Mucosa of rectum (tissue), 2 donors: ENCODE measurements at regions not wholly inside any gene's neighbourhood (a gene's known extent, or its start where the extent isn't known, plus 50 kb on each side); places are given as distances from the start of the nearest gene placed in this dataset.

Source experiments
- H3K27ac ChIP-seq, 2 donors: one replicate each; pipeline ENCODE4 v1.7.0; 2013; ENCODE audit warnings: inconsistent platforms in 2 of 2, low read depth in 2 of 2, low read length in 2 of 2
- H3K27me3 ChIP-seq, 2 donors: one replicate each; pipeline ENCODE4 v1.7.0; 2013; ENCODE audit warnings: low read length in 2 of 2; ENCODE audit not compliant: control insufficient read depth in 2 of 2, insufficient read depth in 2 of 2
- H3K36me3 ChIP-seq, 2 donors: one replicate each; pipeline ENCODE4 v1.7.0; 2013; ENCODE audit warnings: low read length in 2 of 2; ENCODE audit not compliant: control insufficient read depth in 2 of 2, insufficient read depth in 2 of 2
- H3K4me1 ChIP-seq, 2 donors: one replicate each; pipeline ENCODE4 v1.7.0; 2013; ENCODE audit warnings: low read length in 2 of 2, mild to moderate bottlenecking in 1 of 2; ENCODE audit not compliant: control insufficient read depth in 2 of 2, insufficient read depth in 2 of 2
- H3K4me3 ChIP-seq, 2 donors: one replicate each; pipeline ENCODE4 v1.7.0; 2013; ENCODE audit warnings: low read length in 2 of 2
- H3K9ac ChIP-seq, 2 donors: one replicate each; pipeline ENCODE4 v1.7.0; 2013; ENCODE audit warnings: low read length in 2 of 2, low read depth in 1 of 2, mild to moderate bottlenecking in 1 of 2
- H3K9me3 ChIP-seq, 2 donors: one replicate each; pipeline ENCODE4 v1.7.0; 2013; ENCODE audit warnings: low read length in 2 of 2; ENCODE audit not compliant: control insufficient read depth in 2 of 2
- donor health status: healthy.
- donor health status: Normal muscosa, but diverticular disease.

DNA sequence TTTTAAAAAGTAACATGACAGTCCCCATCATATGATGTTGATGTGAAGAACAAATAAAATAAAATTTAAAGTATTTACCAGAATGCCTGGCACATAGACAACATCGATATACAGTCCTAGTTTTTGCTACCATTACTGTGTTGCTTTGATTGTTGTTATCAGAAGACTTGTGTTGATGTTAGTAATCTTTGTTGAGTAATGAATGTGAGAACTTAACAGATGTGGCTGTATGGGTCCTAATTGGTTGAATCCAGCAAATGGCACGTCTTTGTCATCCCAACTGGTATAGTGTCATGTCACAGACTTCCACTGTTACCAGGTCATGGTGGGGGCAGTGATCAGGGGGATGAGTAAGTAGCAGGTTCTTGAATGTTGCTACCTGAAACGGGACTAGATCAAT is 1151.4 kb upstream of the CDH8 start:
- H3K27ac ChIP-seq: no peak overlapping the region
- H3K4me3 ChIP-seq: no peak overlapping the region
- no peaks in the 10 kb centered on the region for H3K9me3 ChIP-seq
- H3K27me3 ChIP-seq: no peaks in the 10 kb centered on the region
- H3K9ac ChIP-seq: no peak overlapping the region
- H3K36me3 ChIP-seq: no peaks in the 10 kb centered on the region
- peaks cover 0 to 3% of the 10 kb centered on the region in 2 donors for H3K4me1 ChIP-seq

DNA sequence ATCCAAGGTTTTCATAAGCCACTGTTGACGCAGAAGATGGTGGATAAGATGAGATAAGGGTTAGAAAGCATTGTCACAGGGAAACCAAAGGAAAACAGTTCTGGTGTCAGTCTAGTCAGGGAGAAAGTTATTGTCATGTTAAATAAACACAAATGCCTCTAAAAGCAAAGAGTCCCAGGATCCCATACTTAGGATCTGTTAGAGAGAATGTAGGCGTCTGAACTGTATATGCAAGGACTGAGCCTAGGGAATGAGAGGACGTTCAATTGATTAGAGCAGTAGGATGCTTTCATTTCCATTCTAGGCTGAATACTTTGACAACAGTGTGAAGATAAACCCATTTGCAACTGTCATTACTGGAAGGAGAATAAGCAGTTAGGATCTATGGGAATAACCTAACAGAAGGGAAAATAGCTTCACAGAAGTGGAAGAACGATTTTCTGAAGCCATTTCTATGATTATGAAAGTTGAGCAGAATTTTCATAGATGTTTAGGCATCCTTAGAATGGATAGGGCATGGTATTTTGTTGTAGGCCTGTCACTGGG is 1149.1 kb upstream of the CDH8 start:
- Histone ChIP-seq H3K36me3 (no peaks in the 10 kb centered on the region), H3K9ac (no peak overlapping the region)

DNA sequence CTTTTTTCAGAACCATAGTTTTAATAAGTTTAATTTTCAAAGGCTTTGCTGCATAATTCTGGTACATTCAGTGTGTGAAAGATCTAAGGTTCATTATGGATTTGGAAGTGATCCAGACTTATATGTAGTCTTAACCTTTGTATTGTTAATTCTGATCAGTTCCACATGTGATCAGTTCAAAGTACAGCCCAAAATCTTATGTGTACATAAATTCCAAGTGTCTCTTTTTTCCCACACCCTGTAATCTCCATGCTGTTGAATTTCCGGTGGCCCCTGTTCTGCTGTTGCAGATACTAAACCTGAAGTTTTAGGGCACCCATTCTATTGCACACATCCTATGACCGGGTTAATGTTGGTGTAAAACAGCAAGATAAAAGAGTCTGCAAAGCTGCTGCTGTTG is 1147.5 kb upstream of the CDH8 start:
- Histone ChIP-seq H3K4me3 (no peak overlapping the region), H3K36me3 (no peaks in the 10 kb centered on the region), H3K27me3 (no peaks in the 10 kb centered on the region), H3K9me3 (no peaks in the 10 kb centered on the region), H3K9ac (no peak overlapping the region), H3K4me1 (peaks cover 0 to 2% of the 10 kb centered on the region in 2 donors), H3K27ac (no peak overlapping the region)

More for the DNA sequence above, 1149.1 kb upstream of the CDH8 start:
- H3K27me3 ChIP-seq: no peaks in the 10 kb centered on the region
- H3K4me1 ChIP-seq: peaks cover 0 to 3% of the 10 kb centered on the region in 2 donors
- no peak overlapping the region for H3K4me3 ChIP-seq
- no peaks in the 10 kb centered on the region for H3K9me3 ChIP-seq
- no peak overlapping the region for H3K27ac ChIP-seq

DNA sequence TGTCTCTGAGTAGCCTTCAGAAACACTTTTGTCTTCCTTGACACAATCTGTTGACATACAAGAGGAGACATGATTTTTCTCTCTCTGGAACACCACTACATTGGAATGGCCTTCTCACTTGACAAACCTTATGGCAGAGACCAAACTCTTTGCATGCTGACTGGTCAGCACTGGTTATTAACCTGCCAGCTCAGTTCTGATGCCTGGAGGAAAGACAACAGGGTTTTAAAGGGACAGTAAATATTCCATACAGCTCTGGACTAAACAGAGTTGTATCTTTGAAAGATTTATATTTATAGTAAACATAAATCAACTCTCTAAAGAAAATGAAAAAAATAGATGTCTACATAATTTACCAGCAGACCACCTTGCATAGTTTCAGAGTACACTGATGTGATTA is 1139.1 kb upstream of the CDH8 start:
- Histone ChIP-seq H3K27ac (no peak overlapping the region), H3K36me3 (no peaks in the 10 kb centered on the region), H3K9me3 (no peaks in the 10 kb centered on the region), H3K27me3 (no peaks in the 10 kb centered on the region), H3K4me3 (no peak overlapping the region), H3K9ac (no peak overlapping the region), H3K4me1 (no peaks in the 10 kb centered on the region)

DNA sequence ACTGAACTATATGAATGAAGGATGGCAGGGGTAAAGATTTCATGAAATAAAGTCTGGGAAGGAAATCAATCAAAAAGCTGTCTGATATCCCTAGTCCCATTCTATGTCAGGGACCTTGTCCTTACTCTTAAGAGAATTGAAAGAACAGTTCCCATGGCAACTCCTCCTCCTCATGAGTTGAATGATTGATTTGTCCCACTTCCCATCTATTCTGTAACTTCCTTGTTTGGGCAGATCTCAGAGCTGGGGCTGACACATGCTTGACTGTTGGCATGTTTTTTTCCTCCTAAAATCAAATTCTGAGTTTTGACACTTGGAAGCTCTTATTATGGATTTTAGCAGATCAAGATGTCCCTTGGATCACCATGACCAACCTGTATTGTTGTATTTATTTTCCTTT is 1138.6 kb upstream of the CDH8 start:
- Histone ChIP-seq H3K36me3 (no peaks in the 10 kb centered on the region), H3K4me3 (no peak overlapping the region), H3K27ac (no peak overlapping the region), H3K4me1 (no peaks in the 10 kb centered on the region), H3K9ac (no peak overlapping the region), H3K9me3 (no peaks in the 10 kb centered on the region), H3K27me3 (no peaks in the 10 kb centered on the region)

DNA sequence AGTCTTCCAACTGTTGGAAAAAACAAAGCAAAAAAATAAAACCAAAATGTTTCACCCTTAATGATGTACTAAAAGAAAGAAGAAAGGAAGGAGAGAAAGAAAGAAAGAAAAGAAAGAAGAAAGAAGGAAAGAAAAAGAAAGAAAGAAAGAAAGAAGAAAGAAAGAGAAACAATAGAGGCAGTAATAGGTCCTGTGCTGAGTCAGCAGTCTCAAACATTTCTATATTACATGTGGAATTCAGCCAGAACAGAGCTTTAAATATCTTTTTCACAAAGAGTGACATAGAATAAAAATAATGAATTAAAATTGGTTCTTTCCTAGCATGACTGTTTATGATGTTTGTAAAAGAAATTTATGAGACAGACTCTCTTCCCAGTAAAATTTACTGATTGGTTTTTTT is 1135.3 kb upstream of the CDH8 start:
- H3K36me3 ChIP-seq: no peaks in the 10 kb centered on the region
- H3K4me1 ChIP-seq: no peaks in the 10 kb centered on the region
- H3K27me3 ChIP-seq: no peaks in the 10 kb centered on the region
- H3K9ac ChIP-seq: no peak overlapping the region
- H3K4me3 ChIP-seq: no peak overlapping the region
- peaks cover 0 to 3% of the 10 kb centered on the region in 2 donors for H3K9me3 ChIP-seq
- no peak overlapping the region for H3K27ac ChIP-seq

DNA sequence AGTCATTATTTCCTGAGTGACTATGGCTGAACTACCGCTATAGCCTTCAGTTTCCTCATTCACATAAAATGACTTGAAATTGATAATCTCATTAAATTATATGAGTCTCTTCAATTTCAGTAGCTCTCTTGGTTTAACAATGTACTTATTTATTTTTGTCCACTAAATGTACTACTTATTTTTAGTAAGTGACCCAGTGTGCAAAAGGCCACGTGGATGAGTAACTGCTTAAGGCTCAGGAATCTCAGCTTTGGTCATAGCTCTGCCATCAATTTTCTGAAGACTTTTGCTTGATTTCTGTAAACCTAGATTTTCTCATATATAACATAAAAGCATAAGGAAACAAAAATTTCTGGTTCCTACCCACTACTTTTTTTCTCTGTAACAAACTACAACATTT is 1132.9 kb upstream of the CDH8 start:
- H3K4me3 ChIP-seq: no peak overlapping the region
- no peaks in the 10 kb centered on the region for H3K36me3 ChIP-seq
- no peak overlapping the region for H3K27ac ChIP-seq
- H3K27me3 ChIP-seq: no peaks in the 10 kb centered on the region
- H3K9me3 ChIP-seq: peaks cover 0 to 3% of the 10 kb centered on the region in 2 donors
- no peaks in the 10 kb centered on the region for H3K4me1 ChIP-seq
- H3K9ac ChIP-seq: no peak overlapping the region

DNA sequence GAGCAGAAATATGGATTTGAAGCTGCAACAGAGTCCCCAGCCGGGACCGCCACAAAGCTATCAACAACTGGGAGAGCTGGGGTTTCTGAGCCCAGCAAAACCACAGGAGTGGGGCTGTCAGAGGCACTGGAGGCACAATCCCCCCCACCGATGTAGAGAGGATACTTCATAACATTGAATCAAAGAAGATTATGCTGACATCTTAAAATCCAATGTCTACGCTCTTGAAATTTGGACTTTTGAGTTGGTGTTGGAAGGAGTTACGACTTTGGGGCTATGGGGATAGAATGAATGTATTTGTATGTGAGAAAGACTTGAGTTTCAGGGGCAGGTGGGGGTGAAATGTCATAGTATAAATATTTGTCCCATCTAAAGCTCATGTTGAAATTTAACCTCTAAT is 1121.6 kb upstream of the CDH8 start:
- Histone ChIP-seq H3K27me3 (no peaks in the 10 kb centered on the region), H3K36me3 (no peaks in the 10 kb centered on the region), H3K27ac (no peak overlapping the region), H3K9ac (no peak overlapping the region), H3K9me3 (no peaks in the 10 kb centered on the region), H3K4me1 (no peaks in the 10 kb centered on the region), H3K4me3 (no peak overlapping the region)

DNA sequence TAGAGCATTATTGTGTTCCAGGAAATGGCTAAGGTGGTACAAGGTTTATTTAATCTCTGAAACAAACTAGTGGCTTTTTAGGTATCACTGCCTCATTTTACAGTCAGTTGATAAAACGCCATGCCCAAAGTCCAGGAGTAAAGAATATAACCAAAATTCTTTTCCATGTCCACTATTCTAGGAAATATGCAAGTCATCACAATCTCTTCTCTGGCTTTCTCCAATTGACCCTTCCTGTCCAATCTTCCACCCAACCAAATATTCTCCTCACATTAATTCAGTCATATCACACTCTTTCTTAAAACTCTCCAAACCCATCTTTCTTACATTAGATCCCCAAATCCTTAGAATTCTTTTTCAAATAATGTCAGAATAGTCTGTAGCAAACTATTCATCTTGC is 1110.0 kb upstream of the CDH8 start:
- H3K9me3 ChIP-seq: no peaks in the 10 kb centered on the region
- H3K27me3 ChIP-seq: no peaks in the 10 kb centered on the region
- H3K36me3 ChIP-seq: no peaks in the 10 kb centered on the region
- no peak overlapping the region for H3K9ac ChIP-seq
- H3K4me3 ChIP-seq: no peak overlapping the region
- no peak overlapping the region for H3K27ac ChIP-seq
- no peaks in the 10 kb centered on the region for H3K4me1 ChIP-seq

DNA sequence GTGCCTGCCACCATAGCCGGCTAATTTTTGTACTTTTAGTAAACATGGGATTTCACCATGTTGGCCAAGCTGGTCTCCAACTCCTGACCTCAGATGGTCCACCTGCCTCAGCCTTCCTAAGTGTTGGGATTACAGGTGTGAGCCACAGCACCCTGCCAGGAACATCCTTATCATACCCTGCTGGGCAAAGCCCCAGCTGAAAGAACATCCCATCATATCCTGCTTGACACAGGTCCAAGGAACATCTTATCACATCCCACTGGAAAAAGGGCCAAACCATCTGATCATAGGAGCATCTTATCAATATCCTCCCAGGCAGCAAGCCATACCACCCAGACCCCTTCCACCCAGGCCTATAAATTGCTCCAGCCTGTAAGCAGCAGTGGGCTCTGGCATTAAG is 1109.2 kb upstream of the CDH8 start:
- no peaks in the 10 kb centered on the region for H3K4me1 ChIP-seq
- H3K9ac ChIP-seq: no peak overlapping the region
- H3K27me3 ChIP-seq: no peaks in the 10 kb centered on the region
- no peak overlapping the region for H3K27ac ChIP-seq
- no peaks in the 10 kb centered on the region for H3K9me3 ChIP-seq
- H3K36me3 ChIP-seq: no peaks in the 10 kb centered on the region
- no peak overlapping the region for H3K4me3 ChIP-seq

DNA sequence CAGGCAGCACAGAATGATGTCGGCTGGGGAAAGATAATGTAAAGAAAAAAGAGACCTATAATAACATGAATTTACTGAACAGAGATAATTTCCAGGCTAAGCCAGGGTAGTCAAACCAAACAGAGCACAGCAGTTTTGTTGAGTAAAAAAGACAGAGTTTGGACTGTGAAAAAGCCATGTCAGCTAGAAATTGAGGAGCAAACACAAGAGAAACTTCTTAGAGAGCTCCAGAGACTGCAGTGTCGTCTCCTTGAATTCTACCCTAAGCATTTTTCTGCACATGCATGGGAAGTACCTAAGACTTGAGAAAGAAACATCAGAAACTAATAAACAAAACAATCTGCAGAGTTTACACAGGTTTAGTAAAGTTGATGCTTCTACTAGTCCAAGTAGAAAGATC is 1098.8 kb upstream of the CDH8 start:
- Histone ChIP-seq H3K36me3 (no peaks in the 10 kb centered on the region), H3K27me3 (no peaks in the 10 kb centered on the region), H3K9ac (no peak overlapping the region)

More for the DNA sequence above, 1098.8 kb upstream of the CDH8 start:
- Histone ChIP-seq H3K4me1 (no peaks in the 10 kb centered on the region), H3K9me3 (no peaks in the 10 kb centered on the region), H3K4me3 (no peak overlapping the region), H3K27ac (no peak overlapping the region)
